ENCODE measurements at regions not wholly inside any gene's neighbourhood (a gene's known extent, or its start where the extent isn't known, plus 50 kb on each side); places are given as distances from the start of the nearest gene placed in this dataset.

- no peak for TF ChIP-seq SLC30A9 (CRISPR knock-in tag; IDR thresholded peaks at IDR 0.05)
These were observed 140.7 kb downstream of the BCHE start (continued) for GRCh38 chr3:165696496-165696895.

- Histone ChIP-seq H3K9me3 (replicated peaks; ENCODE audit: control insufficient read depth, insufficient read depth, low read depth, low read length) (no peaks in the 10 kb centered on the region; the same call in 1 of the 2 replicates), H3K9me1 (ENCODE audit: control insufficient read depth, insufficient read depth, low read length) (no peaks in the 10 kb centered on the region), H4K20me1 (replicated peaks; ENCODE audit: control insufficient read depth, insufficient read depth, low read length) (no peaks in the 10 kb centered on the region), H3K9ac (ENCODE audit: insufficient read depth in 1 of 2, low read depth in 2 of 2, low read length in 2 of 2) (no peak overlapping the region), H3K36me3 (ENCODE audit: control insufficient read depth, insufficient read depth, low read length) (no peaks in the 10 kb centered on the region), H3K4me2 (ENCODE audit: insufficient read depth, low read length) (no peak overlapping the region), H3K27ac (ENCODE audit: extremely low read depth, low read depth, low read length) (no peak overlapping the region), H3K4me1 (replicated peaks in 1 of 2; ENCODE audit: control insufficient read depth in 2 of 2, insufficient read depth in 2 of 2, low read length in 2 of 2) (no peaks in the 10 kb centered on the region), H3K27me3 (ENCODE audit: control insufficient read depth in 2 of 2, insufficient read depth in 2 of 2, low read length in 2 of 2) (no peaks in the 10 kb centered on the region), H3K4me3 (no peak overlapping the region), H3K79me2 (ENCODE audit: control insufficient read depth, insufficient read depth, low read length) (no peaks in the 10 kb centered on the region), H2AFZ (ENCODE audit: low read depth, low read length) (no peak overlapping the region)
- TF ChIP-seq ZFP1 (CRISPR knock-in tag; IDR thresholded peaks at IDR 0.05) = no peak
- TF ChIP-seq TGIF2 (CRISPR knock-in tag; IDR thresholded peaks at IDR 0.05) = no peak
- TF ChIP-seq ZNF12 (CRISPR knock-in tag; IDR thresholded peaks at IDR 0.05) = no peak
- TF ChIP-seq ZNF174 (CRISPR knock-in tag; IDR thresholded peaks at IDR 0.05) = no peak
- TF ChIP-seq POLR2A (conservative IDR thresholded peaks at IDR 0.05) = no peak
- no peak for TF ChIP-seq POLR2G (IDR thresholded peaks at IDR 0.05; ENCODE audit: low read depth, low read length)
- TF ChIP-seq KAT2B (IDR thresholded peaks at IDR 0.05; ENCODE audit: low read depth, low read length) = no peak
- no peak for TF ChIP-seq ZNF740 (CRISPR knock-in tag; IDR thresholded peaks at IDR 0.05)
- TF ChIP-seq ZNF740 (tag; IDR thresholded peaks at IDR 0.05) = no peak
- no peak for TF ChIP-seq SMARCB1 (IDR thresholded peaks at IDR 0.05; ENCODE audit: insufficient read length, low read depth)
- no peak for TF ChIP-seq ZNF347 (CRISPR knock-in tag; IDR thresholded peaks at IDR 0.05; ENCODE audit: low read depth)
- no peak for TF ChIP-seq CCAR2 (IDR thresholded peaks at IDR 0.05; ENCODE audit: low read depth, low read length)
- TF ChIP-seq GABPA (tag; conservative IDR thresholded peaks at IDR 0.05; ENCODE audit: low read depth) = no peak
- no peak for TF ChIP-seq ARHGAP35 (IDR thresholded peaks at IDR 0.05; ENCODE audit: partially characterized antibody)
- TF ChIP-seq, protein P1, sequence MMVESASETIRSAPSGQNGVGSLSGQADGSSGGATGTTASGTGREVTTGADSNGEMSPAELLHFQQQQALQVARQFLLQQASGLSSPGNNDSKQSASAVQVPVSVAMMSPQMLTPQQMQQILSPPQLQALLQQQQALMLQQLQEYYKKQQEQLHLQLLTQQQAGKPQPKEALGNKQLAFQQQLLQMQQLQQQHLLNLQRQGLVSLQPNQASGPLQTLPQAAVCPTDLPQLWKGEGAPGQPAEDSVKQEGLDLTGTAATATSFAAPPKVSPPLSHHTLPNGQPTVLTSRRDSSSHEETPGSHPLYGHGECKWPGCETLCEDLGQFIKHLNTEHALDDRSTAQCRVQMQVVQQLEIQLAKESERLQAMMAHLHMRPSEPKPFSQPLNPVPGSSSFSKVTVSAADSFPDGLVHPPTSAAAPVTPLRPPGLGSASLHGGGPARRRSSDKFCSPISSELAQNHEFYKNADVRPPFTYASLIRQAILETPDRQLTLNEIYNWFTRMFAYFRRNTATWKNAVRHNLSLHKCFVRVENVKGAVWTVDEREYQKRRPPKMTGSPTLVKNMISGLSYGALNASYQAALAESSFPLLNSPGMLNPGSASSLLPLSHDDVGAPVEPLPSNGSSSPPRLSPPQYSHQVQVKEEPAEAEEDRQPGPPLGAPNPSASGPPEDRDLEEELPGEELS (CRISPR knock-in tag; IDR thresholded peaks at IDR 0.05; ENCODE audit: borderline replicate concordance) = no peak
- no peak for TF ChIP-seq MEF2A (IDR thresholded peaks at IDR 0.05; ENCODE audit: control insufficient read depth, low read depth, low read length)
- TF ChIP-seq ZNF282 (CRISPR knock-in tag; IDR thresholded peaks at IDR 0.05) = no peak
- TF ChIP-seq MEIS2 (IDR thresholded peaks at IDR 0.05; ENCODE audit: partially characterized antibody) = no peak
- no peak for TF ChIP-seq EP300 (IDR thresholded peaks at IDR 0.05; ENCODE audit: low read length)
- in situ Hi-C loops (cut with MboI) (no loop called here), intact Hi-C loops (cut with micrococcal nuclease) (no loop called here)
- ChIA-PET CTCF (ENCODE audit: low intra/inter-chr PET ratio) (no interaction called here), POLR2A (no interaction called here)
- DNase-seq (ENCODE audit: extremely low read depth in 1 of 4, low spot score in 3 of 4) (no peak), FAIRE-seq (no peak), ATAC-seq (no peak)
- BruUV-seq (replicated peaks) = no TSS peak
- 0% methylated on average over 4 of the region's 4 CpGs for WGBS (ENCODE audit: insufficient coverage, low coverage, missing lambda C conversion rate)
These were observed 153.3 kb downstream of the BCHE start for GRCh38 chr3:165683947-165684346.
